Panc1 (cell line): ENCODE measurements at regions not wholly inside any gene's neighbourhood (a gene's known extent, or its start where the extent isn't known, plus 50 kb on each side); places are given as distances from the start of the nearest gene placed in this dataset.

Experiments used
- ATAC-seq: fragments of 200-7000 bp; cut with Tn5 transposase; 2 replicates; pipeline ENCODE4 v1.9.1; 2020; ENCODE audit warnings: mild to moderate bottlenecking, moderate library complexity
- BruUV-seq: library from RNA; stranded (reverse); fragments of 400-500 nt; replicated peaks from 2 replicates; lab custom pipeline; 2021; lab: Mats Ljungman, UMichigan
- CTCF ChIA-PET: fragments of 300-600 bp; sonication (Branson Sonifier 250); formaldehyde crosslinking; loops from one replicate; lab custom pipeline; 2022; ENCODE audit warnings: antibody characterized with exemption; lab: Charles Lee
- POLR2A ChIA-PET: fragments of 300-600 bp; sonication (Branson Sonifier 250); formaldehyde crosslinking; loops from one replicate; lab custom pipeline; 2022; ENCODE audit warnings: antibody characterized with exemption; lab: Charles Lee
- DNase-seq: peaks from one replicate; pipeline ENCODE4 v3.0.0-alpha.2; 2010; ENCODE audit warnings: low read depth, low spot score
- H3K27ac ChIP-seq: 2 replicates; pipeline ENCODE4 v1.5.1; 2011; ENCODE audit warnings: mild to moderate bottlenecking, low read length, inconsistent platforms
- H3K27me3 ChIP-seq: fragments of 200-500 bp; sonication (Bioruptor generic); 2 replicates; pipeline ENCODE4 v1.6.0; 2014; ENCODE audit warnings: low read length, inconsistent platforms; ENCODE audit not compliant: control insufficient read depth, insufficient read depth
- H3K36me3 ChIP-seq: fragments of 200-500 bp; sonication (Bioruptor generic); 2 replicates; pipeline ENCODE4 v1.5.1; 2014; ENCODE audit warnings: inconsistent platforms, mild to moderate bottlenecking, low read length, moderate library complexity; ENCODE audit not compliant: control insufficient read depth, insufficient read depth
- H3K4me1 ChIP-seq: 2 replicates; pipeline ENCODE4 v1.5.1; 2011; ENCODE audit warnings: inconsistent platforms, mild to moderate bottlenecking, low read length, moderate library complexity; ENCODE audit not compliant: control insufficient read depth, insufficient read depth
- H3K4me3 ChIP-seq, 2 experiments: 2 replicates each; pipeline ENCODE4 v1.5.1; 2011 to 2012; ENCODE audit warnings: low read depth in 2 of 2, low read length in 2 of 2, mild to moderate bottlenecking in 2 of 2, inconsistent platforms in 1 of 2, moderate library complexity in 1 of 2
- H3K9me3 ChIP-seq: fragments of 200-500 bp; sonication (Bioruptor generic); 2 replicates; pipeline ENCODE4 v1.5.1; 2014; ENCODE audit warnings: low read depth, mild to moderate bottlenecking, inconsistent platforms, low read length, moderate library complexity; ENCODE audit not compliant: control insufficient read depth, insufficient read depth
- CTCF ChIP-seq: fragments of 450-650 bp; IDR thresholded peaks from 2 replicates; pipeline ENCODE4 v1.5.1; 2017; ENCODE audit warnings: mild to moderate bottlenecking
- POLR2AphosphoS5 ChIP-seq: IDR thresholded peaks from 2 replicates; pipeline ENCODE4 v1.6.1; 2012; ENCODE audit warnings: mild to moderate bottlenecking, low read depth, low read length, moderate library complexity
- REST ChIP-seq, 2 experiments: IDR thresholded peaks; 2 replicates each; pipeline ENCODE4 v1.6.1; 2011 to 2012; ENCODE audit warnings: low read depth in 2 of 2, control low read depth in 1 of 2, low read length in 1 of 2, mild to moderate bottlenecking in 1 of 2, moderate library complexity in 1 of 2; ENCODE audit not compliant: insufficient read depth in 1 of 2
- SIN3A ChIP-seq: IDR thresholded peaks from 2 replicates; pipeline ENCODE4 v1.6.1; 2012; ENCODE audit warnings: low read depth, mild to moderate bottlenecking, low read length, moderate library complexity, borderline replicate concordance; ENCODE audit not compliant: insufficient read depth
- TCF7L2 ChIP-seq: IDR thresholded peaks from 2 replicates; pipeline ENCODE4 v1.6.1; 2011; ENCODE audit warnings: mild to moderate bottlenecking, low read depth, low read length, inconsistent platforms
- in situ Hi-C: cut with HindIII; loops from 2 replicates; pipeline ENCODE4 v1.10.0; 2016; ENCODE audit warnings: low sequenced_read_pairs, low pct_unique_long_range_greater_than_20kb
- intact Hi-C: fragments of 100-400 bp; cut with micrococcal nuclease; formaldehyde crosslinking; loops from one replicate; pipeline ENCODE4 v1.10.0; 2022; ENCODE audit not compliant: unreplicated experiment

GRCh38 chr18:6547476-6547875 lies 132.8 kb upstream of the L3MBTL4 start:
- Histone ChIP-seq H3K9me3 (no peaks in the 10 kb centered on the region), H3K4me3 (no peak overlapping the region), H3K36me3 (no peaks in the 10 kb centered on the region), H3K27me3 (no peaks in the 10 kb centered on the region), H3K27ac (no peak overlapping the region), H3K4me1 (no peaks in the 10 kb centered on the region)
- in situ Hi-C loops (no loop called here), intact Hi-C loops (no loop called here)
- DNase-seq (no peak), ATAC-seq (no peak)
- BruUV-seq, result no TSS peak
- CTCF ChIA-PET, result no interaction called here
- TF ChIP-seq SIN3A (no peak), TCF7L2 (no peak), POLR2AphosphoS5 (no peak), CTCF (no peak), REST (IDR thresholded peaks at IDR 0.05; ENCODE audit: insufficient read depth in 1 of 2, low read depth in 2 of 2, low read length in 1 of 2) (no peak)
- POLR2A ChIA-PET, result no interaction called here

- no peak for TF ChIP-seq TCF7L2
- no peak for TF ChIP-seq CTCF
- H3K9me3 ChIP-seq, result no peaks in the 10 kb centered on the region
- POLR2A ChIA-PET, result no interaction called here
- CTCF ChIA-PET, result no interaction called here
- ATAC-seq (no peak), DNase-seq (no peak)
- H3K4me3 ChIP-seq, result no peak overlapping the region
- BruUV-seq, result no TSS peak
- H3K27me3 ChIP-seq, result no peaks in the 10 kb centered on the region
- H3K27ac ChIP-seq, result no peak overlapping the region
- in situ Hi-C loops (no loop called here), intact Hi-C loops (no loop called here)
- H3K36me3 ChIP-seq, result no peaks in the 10 kb centered on the region
- H3K4me1 ChIP-seq, result no peaks in the 10 kb centered on the region
Measured at GRCh38 chr18:6553234-6553900, 138.7 kb upstream of the L3MBTL4 start.
